PC-9 (cell line): ENCODE measurements at regions not wholly inside any gene's neighbourhood (a gene's known extent, or its start where the extent isn't known, plus 50 kb on each side); places are given as distances from the start of the nearest gene placed in this dataset.

ENCODE experiments used
- BruUV-seq: library from RNA; stranded (reverse); fragments of 400-500 nt; replicated peaks from 2 replicates; lab custom pipeline; 2021; lab: Mats Ljungman, UMichigan
- CTCF ChIA-PET: fragments of 300-600 bp; sonication (Branson Sonifier 250); formaldehyde crosslinking; loops from one replicate; lab custom pipeline; 2022; ENCODE audit warnings: antibody characterized with exemption; lab: Charles Lee
- POLR2A ChIA-PET: fragments of 300-600 bp; sonication (Branson Sonifier 250); formaldehyde crosslinking; loops from one replicate; lab custom pipeline; 2022; ENCODE audit warnings: antibody characterized with exemption; ENCODE audit not compliant: unreplicated experiment; lab: Charles Lee
- DNase-seq, 2 experiments: peaks; one replicate each; pipeline versions ENCODE4 v3.0.0 to v3.0.0-alpha.2; 2015 to 2022; ENCODE audit warnings: mixed read lengths in 1 of 2
- H2AFZ ChIP-seq: fragments of 200-600 bp; sonication (generic); 2 replicates; pipeline ENCODE4 v1.8.1; 2017; ENCODE audit warnings: antibody characterized with exemption
- H3F3A ChIP-seq: fragments of 200-600 bp; sonication (generic); 2 replicates; pipeline ENCODE4 v1.8.1; 2017; ENCODE audit warnings: antibody characterized with exemption, mild to moderate bottlenecking, low read depth; ENCODE audit not compliant: insufficient read depth
- H3K27ac ChIP-seq: fragments of 200-600 bp; sonication (generic); 2 replicates; pipeline ENCODE4 v1.6.1; 2016; ENCODE audit warnings: mixed run types
- H3K27me3 ChIP-seq: fragments of 200-600 bp; sonication (generic); 2 replicates; pipeline ENCODE4 v1.6.1; 2016; ENCODE audit warnings: low read depth, mixed run types; ENCODE audit not compliant: insufficient read depth
- H3K36me3 ChIP-seq: fragments of 200-600 bp; sonication (generic); 2 replicates; pipeline ENCODE4 v1.6.1; 2016; ENCODE audit warnings: low read depth, mixed run types
- H3K4me1 ChIP-seq: fragments of 200-600 bp; sonication (generic); replicated peaks from 2 replicates; pipeline ENCODE4 v1.6.1; 2016; ENCODE audit warnings: mixed run types; ENCODE audit not compliant: insufficient read depth
- H3K4me2 ChIP-seq: fragments of 200-600 bp; sonication (generic); 2 replicates; pipeline ENCODE4 v1.6.1; 2017; ENCODE audit warnings: mixed run types
- H3K4me3 ChIP-seq: fragments of 200-600 bp; sonication (generic); 2 replicates; pipeline ENCODE4 v1.6.1; 2016; ENCODE audit warnings: mixed run types
- H3K79me2 ChIP-seq: fragments of 200-600 bp; sonication (generic); 2 replicates; pipeline ENCODE4 v1.6.1; 2017; ENCODE audit warnings: low read depth, mixed run types
- H3K9me2 ChIP-seq: fragments of 200-600 bp; sonication (generic); 2 replicates; pipeline ENCODE4 v1.8.1; 2017; ENCODE audit warnings: mild to moderate bottlenecking; ENCODE audit not compliant: insufficient read depth
- H3K9me3 ChIP-seq: fragments of 200-600 bp; sonication (generic); 2 replicates; pipeline ENCODE4 v1.8.1; 2016; ENCODE audit warnings: low read depth; ENCODE audit not compliant: insufficient read depth
- H4K20me1 ChIP-seq: fragments of 200-600 bp; sonication (generic); 2 replicates; pipeline ENCODE4 v1.8.1; 2017; ENCODE audit not compliant: insufficient read depth
- CTCF ChIP-seq: fragments of 200-600 bp; sonication (generic); conservative IDR thresholded peaks from 2 replicates; pipeline ENCODE4 v1.6.1; 2017; ENCODE audit warnings: mixed run types, antibody characterized with exemption, mild to moderate bottlenecking, moderate library complexity
- EZH2 ChIP-seq: fragments of 200-600 bp; sonication (generic); IDR thresholded peaks from 2 replicates; pipeline ENCODE4 v1.8.0; 2017; ENCODE audit warnings: antibody characterized with exemption, low read depth
- intact Hi-C: fragments of 100-400 bp; cut with micrococcal nuclease; formaldehyde crosslinking; loops from one replicate; pipeline ENCODE4 v1.10.0; 2022; ENCODE audit not compliant: unreplicated experiment

DNA sequence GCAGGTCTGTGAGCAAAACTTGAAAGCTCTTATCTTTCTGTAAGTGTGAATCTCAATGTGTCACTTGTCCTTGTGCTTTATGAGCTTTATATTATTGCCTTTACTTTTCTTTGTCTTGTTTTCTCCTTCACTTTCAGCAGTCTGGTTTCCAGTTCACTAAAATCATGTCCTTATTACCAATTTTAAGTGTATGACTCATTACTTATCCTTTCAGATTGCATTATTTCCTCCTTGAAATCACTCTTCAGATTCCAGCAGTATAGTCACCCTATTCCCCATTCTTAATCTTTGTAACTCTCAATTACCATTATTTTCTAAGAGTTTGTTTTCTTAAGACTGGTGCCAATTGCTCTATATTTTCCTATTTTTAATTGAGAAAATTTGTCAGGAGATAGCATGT lies 117.4 kb upstream of the GRIK2 start:
- no peak overlapping the region for H3K4me3 ChIP-seq
- no peaks in the 10 kb centered on the region for H4K20me1 ChIP-seq
- TF ChIP-seq CTCF (no peak), EZH2 (no peak)
- POLR2A ChIA-PET: no interaction called here
- H3K4me2 ChIP-seq: no peak overlapping the region
- intact Hi-C loops: no loop called here
- peaks cover 5% of the 10 kb centered on the region for H3K4me1 ChIP-seq
- H3F3A ChIP-seq: no peaks in the 10 kb centered on the region
- no peaks in the 10 kb centered on the region for H3K79me2 ChIP-seq
- no peaks in the 10 kb centered on the region for H3K36me3 ChIP-seq
- no peak for DNase-seq
- H3K9me2 ChIP-seq: no peaks in the 10 kb centered on the region
- no peak overlapping the region for H3K27ac ChIP-seq
- CTCF ChIA-PET: no interaction called here
- no peak overlapping the region for H2AFZ ChIP-seq
- BruUV-seq: no TSS peak
- no peaks in the 10 kb centered on the region for H3K9me3 ChIP-seq
- H3K27me3 ChIP-seq: no peaks in the 10 kb centered on the region

DNA sequence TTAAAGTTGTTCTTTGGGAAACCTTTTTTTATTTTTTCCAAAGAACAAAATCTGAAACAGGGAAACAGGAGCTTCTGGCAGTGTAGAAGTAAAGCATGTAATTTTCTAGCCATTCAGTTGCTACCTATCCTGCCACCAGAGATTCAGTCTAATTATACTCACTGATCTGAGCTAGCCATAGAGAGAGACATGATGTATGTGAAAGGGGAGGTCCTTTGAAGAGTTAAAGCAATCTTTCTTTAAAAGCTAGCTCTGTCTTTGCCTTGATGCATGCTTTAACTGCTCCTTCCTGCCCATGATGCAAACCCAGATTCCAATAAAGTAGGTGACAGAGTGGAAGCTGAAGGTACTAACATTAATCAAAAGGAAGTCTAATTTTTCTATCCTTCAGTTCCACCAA lies 114.1 kb upstream of the GRIK2 start:
- Histone ChIP-seq H3K27ac (no peak overlapping the region), H3K4me1 (peaks cover 14% of the 10 kb centered on the region), H4K20me1 (no peaks in the 10 kb centered on the region), H3K4me2 (no peak overlapping the region), H3F3A (no peaks in the 10 kb centered on the region), H3K79me2 (no peaks in the 10 kb centered on the region), H3K27me3 (no peaks in the 10 kb centered on the region), H2AFZ (no peak overlapping the region), H3K4me3 (no peak overlapping the region), H3K9me3 (no peaks in the 10 kb centered on the region; the same call in 1 of the 2 replicates), H3K36me3 (no peaks in the 10 kb centered on the region), H3K9me2 (no peaks in the 10 kb centered on the region)
- intact Hi-C loops: no loop called here
- no peak for TF ChIP-seq EZH2
- TF ChIP-seq CTCF: no peak
- ChIA-PET POLR2A (no interaction called here), CTCF (no interaction called here)
- no TSS peak for BruUV-seq
- no peak for DNase-seq

DNA sequence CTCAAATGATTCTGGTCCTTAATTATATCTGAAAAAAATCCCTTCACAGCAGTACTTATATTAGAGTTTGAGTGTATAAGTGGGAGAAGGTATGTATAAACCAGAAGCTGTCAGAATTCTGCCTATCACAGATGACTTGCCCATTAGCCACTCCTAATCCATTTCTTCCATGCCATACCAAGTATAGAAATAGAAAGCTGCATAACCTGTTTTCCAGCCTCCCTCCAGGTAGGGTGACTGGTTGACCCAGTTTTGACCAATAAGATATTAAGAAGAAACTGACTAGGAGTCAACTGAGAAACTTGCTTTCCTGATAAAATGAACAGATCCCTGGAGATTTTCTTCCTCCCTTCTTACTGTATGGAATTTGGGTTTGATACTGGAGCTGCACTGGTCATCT lies 112.2 kb upstream of the GRIK2 start:
- H3F3A ChIP-seq: no peaks in the 10 kb centered on the region
- intact Hi-C loops: no loop called here
- TF ChIP-seq CTCF (no peak), EZH2 (no peak)
- H2AFZ ChIP-seq: no peak overlapping the region
- BruUV-seq: no TSS peak
- no peak overlapping the region for H3K27ac ChIP-seq
- peak; percentile 4 to 63 for DNase-seq
- H3K4me3 ChIP-seq: no peak overlapping the region
- no peaks in the 10 kb centered on the region for H4K20me1 ChIP-seq
- ChIA-PET CTCF (interaction anchor here (0.6 kb wide), 1 partner anchor 1372 kb away, joined by 4 read pairs; no protein-coding TSS in a partner anchor), POLR2A (no interaction called here)
- H3K9me2 ChIP-seq: no peaks in the 10 kb centered on the region
- H3K4me1 ChIP-seq: peaks cover 14% of the 10 kb centered on the region
- H3K9me3 ChIP-seq: no peaks in the 10 kb centered on the region; the same call in 1 of the 2 replicates
- no peaks in the 10 kb centered on the region for H3K27me3 ChIP-seq
- H3K36me3 ChIP-seq: no peaks in the 10 kb centered on the region
- peak overlapping the region; percentile 11 for H3K4me2 ChIP-seq
- H3K79me2 ChIP-seq: no peaks in the 10 kb centered on the region
